H1 (cell line): ENCODE measurements at regions not wholly inside any gene's neighbourhood (a gene's known extent, or its start where the extent isn't known, plus 50 kb on each side); places are given as distances from the start of the nearest gene placed in this dataset.

Source experiments
- CHD7 ChIP-seq: fragments of 300-600 bp; sonication (generic); IDR thresholded peaks from 2 replicates; pipeline ENCODE4 v1.7.1; 2012; ENCODE audit warnings: low read length, moderate library complexity, mild to moderate bottlenecking, inconsistent platforms; ENCODE audit not compliant: insufficient replicate concordance
- EZH2 ChIP-seq: fragments of 200-600 bp; sonication (generic); IDR thresholded peaks from 2 replicates; pipeline ENCODE4 v1.7.1; 2012; ENCODE audit warnings: low read depth, mild to moderate bottlenecking, moderate library complexity, low read length, inconsistent platforms; ENCODE audit not compliant: severe bottlenecking
- NANOG ChIP-seq: IDR thresholded peaks from 2 replicates; pipeline ENCODE4 v1.6.1; 2011; ENCODE audit warnings: low read length, low read depth, mild to moderate bottlenecking, inconsistent platforms; ENCODE audit not compliant: insufficient read depth, poor library complexity, severe bottlenecking
- POLR2A ChIP-seq, 2 experiments: IDR thresholded peaks; 1 replicate in 1 of 2; 2 replicates in 1 of 2; pipeline ENCODE4 v1.6.1; 2011; ENCODE audit warnings: low read depth in 2 of 2, low read length in 2 of 2, mild to moderate bottlenecking in 2 of 2; ENCODE audit errors: control extremely low read depth in 1 of 2
- SIX5 ChIP-seq: IDR thresholded peaks from 2 replicates; pipeline ENCODE4 v1.6.1; 2011; ENCODE audit warnings: mild to moderate bottlenecking, low read depth, low read length
- TF ChIP-seq, protein P1 (sequence below): IDR thresholded peaks from 2 replicates; pipeline ENCODE4 v1.6.1; 2012; ENCODE audit warnings: low read length, inconsistent platforms

GRCh38 chr6:21665110-21665391 lies 71.5 kb downstream of the SOX4 start (continued):
- no peak for TF ChIP-seq CHD7
- TF ChIP-seq, protein P1, sequence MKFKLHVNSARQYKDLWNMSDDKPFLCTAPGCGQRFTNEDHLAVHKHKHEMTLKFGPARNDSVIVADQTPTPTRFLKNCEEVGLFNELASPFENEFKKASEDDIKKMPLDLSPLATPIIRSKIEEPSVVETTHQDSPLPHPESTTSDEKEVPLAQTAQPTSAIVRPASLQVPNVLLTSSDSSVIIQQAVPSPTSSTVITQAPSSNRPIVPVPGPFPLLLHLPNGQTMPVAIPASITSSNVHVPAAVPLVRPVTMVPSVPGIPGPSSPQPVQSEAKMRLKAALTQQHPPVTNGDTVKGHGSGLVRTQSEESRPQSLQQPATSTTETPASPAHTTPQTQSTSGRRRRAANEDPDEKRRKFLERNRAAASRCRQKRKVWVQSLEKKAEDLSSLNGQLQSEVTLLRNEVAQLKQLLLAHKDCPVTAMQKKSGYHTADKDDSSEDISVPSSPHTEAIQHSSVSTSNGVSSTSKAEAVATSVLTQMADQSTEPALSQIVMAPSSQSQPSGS: no peak
- TF ChIP-seq SIX5: no peak
- TF ChIP-seq POLR2A (IDR thresholded peaks at IDR 0.05; ENCODE audit: control extremely low read depth in 1 of 2, low read depth in 2 of 2, low read length in 2 of 2): no peak
- no peak for TF ChIP-seq NANOG
- TF ChIP-seq EZH2: no peak
